ENCODE measurements at regions not wholly inside any gene's neighbourhood (a gene's known extent, or its start where the extent isn't known, plus 50 kb on each side); places are given as distances from the start of the nearest gene placed in this dataset.

DNA sequence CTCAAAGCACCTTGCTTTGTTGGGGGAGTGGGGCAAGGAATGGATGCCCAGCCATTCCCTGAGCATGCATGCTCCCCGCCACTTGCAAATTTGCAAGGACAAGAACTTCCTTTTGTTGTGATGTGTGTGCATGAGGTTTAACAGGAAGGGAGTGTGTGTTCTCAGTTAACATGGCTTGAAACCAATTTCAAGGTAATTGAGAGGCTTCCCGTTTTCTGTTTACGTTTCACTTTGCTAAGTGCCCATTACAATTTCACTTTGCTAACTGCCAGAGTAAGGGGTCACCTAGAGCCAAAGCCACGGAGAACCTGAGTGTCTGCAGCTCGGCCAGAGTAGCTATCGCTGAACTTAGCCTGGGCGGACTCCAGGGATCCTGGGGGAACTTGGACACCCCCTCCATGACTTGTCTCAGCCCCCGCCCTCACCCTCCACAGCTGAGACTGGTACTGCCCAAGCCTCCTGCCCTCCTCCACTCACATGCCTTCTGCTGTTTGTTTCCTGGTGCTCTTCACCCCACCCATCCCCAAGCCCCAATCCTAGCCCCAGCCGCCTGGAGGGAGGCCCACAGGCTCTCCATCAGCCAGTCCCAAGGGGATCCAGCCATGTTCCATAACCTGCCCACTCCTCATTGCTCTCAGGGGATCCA is 53.6 kb upstream of the LAPTM4A start:
- RAD21 ChIA-PET (ENCODE audit: low non-redundant PET in 1 of 2, low total read pairs in 2 of 2, uncharacterized antibody in 2 of 2, unreplicated experiment in 2 of 2), result no interaction called here
- Histone ChIP-seq H3K4me3 (replicated peaks in 1 of 2; ENCODE audit: low read depth in 1 of 2, low read length in 2 of 2) (no peak overlapping the region), H3K36me3 (ENCODE audit: control insufficient read depth in 1 of 2, insufficient read depth in 2 of 2, low read length in 2 of 2) (no peaks in the 10 kb centered on the region), H3K9ac (ENCODE audit: low read length) (no peak overlapping the region), H3K9me3 (ENCODE audit: control insufficient read depth in 1 of 2, insufficient read depth in 1 of 2, low read depth in 1 of 2, low read length in 2 of 2) (no peaks in the 10 kb centered on the region), H2AFZ (ENCODE audit: low read depth, low read length, poor library complexity, severe bottlenecking) (no peak overlapping the region), H3K27me3 (ENCODE audit: insufficient read depth, low read length) (no peaks in the 10 kb centered on the region), H3K4me1 (ENCODE audit: control insufficient read depth in 1 of 2, insufficient read depth in 2 of 2, low read length in 2 of 2) (no peaks in the 10 kb centered on the region; a peak in 1 of 4 replicates), H3K27ac (ENCODE audit: low read depth, low read length) (no peak overlapping the region), H3K9me2 (ENCODE audit: insufficient read depth) (no peaks in the 10 kb centered on the region), H3K79me2 (ENCODE audit: insufficient read depth, low read length) (no peaks in the 10 kb centered on the region), H4K20me1 (ENCODE audit: insufficient read depth) (no peaks in the 10 kb centered on the region), H3K4me2 (ENCODE audit: low read length) (no peak overlapping the region)
- no peak for DNase-seq (ENCODE audit: low read depth, low spot score)
- BruUV-seq (replicated peaks), result no TSS peak
- POLR2A ChIA-PET, result no interaction called here
- CTCF ChIA-PET, result no interaction called here
- no peak for ATAC-seq
- intact Hi-C loops (cut with micrococcal nuclease), result no loop called here
- TF ChIP-seq TCF7L2 (IDR thresholded peaks at IDR 0.05; ENCODE audit: borderline replicate concordance, extremely low read depth, insufficient read depth, insufficient read length) (no peak), ELF1 (IDR thresholded peaks at IDR 0.05; ENCODE audit: borderline replicate concordance, low read depth) (no peak), EZH2phosphoT487 (IDR thresholded peaks at IDR 0.05; ENCODE audit: borderline replicate concordance) (no peak), SP1 (IDR thresholded peaks at IDR 0.05; ENCODE audit: low read depth) (no peak), SIN3A (IDR thresholded peaks at IDR 0.05; ENCODE audit: low read depth) (no peak), EGR1 (IDR thresholded peaks at IDR 0.05; ENCODE audit: low read depth) (no peak), CEBPB (IDR thresholded peaks at IDR 0.05; ENCODE audit: low read depth) (no peak), EZH2 (IDR thresholded peaks at IDR 0.05) (no peak), FOSL1 (IDR thresholded peaks at IDR 0.05; ENCODE audit: low read depth) (no peak), RAD21 (IDR thresholded peaks at IDR 0.05; ENCODE audit: low read depth) (no peak), YY1 (IDR thresholded peaks at IDR 0.05; ENCODE audit: extremely low read depth, insufficient replicate concordance, low read depth, low read length) (no peak), CBX3 (IDR thresholded peaks at IDR 0.05; ENCODE audit: low read depth) (no peak)
- TF ChIP-seq, protein P1, sequence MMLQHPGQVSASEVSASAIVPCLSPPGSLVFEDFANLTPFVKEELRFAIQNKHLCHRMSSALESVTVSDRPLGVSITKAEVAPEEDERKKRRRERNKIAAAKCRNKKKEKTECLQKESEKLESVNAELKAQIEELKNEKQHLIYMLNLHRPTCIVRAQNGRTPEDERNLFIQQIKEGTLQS (IDR thresholded peaks at IDR 0.05), result no peak
- TF ChIP-seq, protein P2, sequence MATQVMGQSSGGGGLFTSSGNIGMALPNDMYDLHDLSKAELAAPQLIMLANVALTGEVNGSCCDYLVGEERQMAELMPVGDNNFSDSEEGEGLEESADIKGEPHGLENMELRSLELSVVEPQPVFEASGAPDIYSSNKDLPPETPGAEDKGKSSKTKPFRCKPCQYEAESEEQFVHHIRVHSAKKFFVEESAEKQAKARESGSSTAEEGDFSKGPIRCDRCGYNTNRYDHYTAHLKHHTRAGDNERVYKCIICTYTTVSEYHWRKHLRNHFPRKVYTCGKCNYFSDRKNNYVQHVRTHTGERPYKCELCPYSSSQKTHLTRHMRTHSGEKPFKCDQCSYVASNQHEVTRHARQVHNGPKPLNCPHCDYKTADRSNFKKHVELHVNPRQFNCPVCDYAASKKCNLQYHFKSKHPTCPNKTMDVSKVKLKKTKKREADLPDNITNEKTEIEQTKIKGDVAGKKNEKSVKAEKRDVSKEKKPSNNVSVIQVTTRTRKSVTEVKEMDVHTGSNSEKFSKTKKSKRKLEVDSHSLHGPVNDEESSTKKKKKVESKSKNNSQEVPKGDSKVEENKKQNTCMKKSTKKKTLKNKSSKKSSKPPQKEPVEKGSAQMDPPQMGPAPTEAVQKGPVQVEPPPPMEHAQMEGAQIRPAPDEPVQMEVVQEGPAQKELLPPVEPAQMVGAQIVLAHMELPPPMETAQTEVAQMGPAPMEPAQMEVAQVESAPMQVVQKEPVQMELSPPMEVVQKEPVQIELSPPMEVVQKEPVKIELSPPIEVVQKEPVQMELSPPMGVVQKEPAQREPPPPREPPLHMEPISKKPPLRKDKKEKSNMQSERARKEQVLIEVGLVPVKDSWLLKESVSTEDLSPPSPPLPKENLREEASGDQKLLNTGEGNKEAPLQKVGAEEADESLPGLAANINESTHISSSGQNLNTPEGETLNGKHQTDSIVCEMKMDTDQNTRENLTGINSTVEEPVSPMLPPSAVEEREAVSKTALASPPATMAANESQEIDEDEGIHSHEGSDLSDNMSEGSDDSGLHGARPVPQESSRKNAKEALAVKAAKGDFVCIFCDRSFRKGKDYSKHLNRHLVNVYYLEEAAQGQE (IDR thresholded peaks at IDR 0.05; ENCODE audit: low read depth), result no peak
- TF ChIP-seq, protein P3, sequence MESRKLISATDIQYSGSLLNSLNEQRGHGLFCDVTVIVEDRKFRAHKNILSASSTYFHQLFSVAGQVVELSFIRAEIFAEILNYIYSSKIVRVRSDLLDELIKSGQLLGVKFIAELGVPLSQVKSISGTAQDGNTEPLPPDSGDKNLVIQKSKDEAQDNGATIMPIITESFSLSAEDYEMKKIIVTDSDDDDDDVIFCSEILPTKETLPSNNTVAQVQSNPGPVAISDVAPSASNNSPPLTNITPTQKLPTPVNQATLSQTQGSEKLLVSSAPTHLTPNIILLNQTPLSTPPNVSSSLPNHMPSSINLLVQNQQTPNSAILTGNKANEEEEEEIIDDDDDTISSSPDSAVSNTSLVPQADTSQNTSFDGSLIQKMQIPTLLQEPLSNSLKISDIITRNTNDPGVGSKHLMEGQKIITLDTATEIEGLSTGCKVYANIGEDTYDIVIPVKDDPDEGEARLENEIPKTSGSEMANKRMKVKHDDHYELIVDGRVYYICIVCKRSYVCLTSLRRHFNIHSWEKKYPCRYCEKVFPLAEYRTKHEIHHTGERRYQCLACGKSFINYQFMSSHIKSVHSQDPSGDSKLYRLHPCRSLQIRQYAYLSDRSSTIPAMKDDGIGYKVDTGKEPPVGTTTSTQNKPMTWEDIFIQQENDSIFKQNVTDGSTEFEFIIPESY (IDR thresholded peaks at IDR 0.05; ENCODE audit: extremely low read depth, insufficient replicate concordance, low read length), result no peak
- TF ChIP-seq, protein P4, sequence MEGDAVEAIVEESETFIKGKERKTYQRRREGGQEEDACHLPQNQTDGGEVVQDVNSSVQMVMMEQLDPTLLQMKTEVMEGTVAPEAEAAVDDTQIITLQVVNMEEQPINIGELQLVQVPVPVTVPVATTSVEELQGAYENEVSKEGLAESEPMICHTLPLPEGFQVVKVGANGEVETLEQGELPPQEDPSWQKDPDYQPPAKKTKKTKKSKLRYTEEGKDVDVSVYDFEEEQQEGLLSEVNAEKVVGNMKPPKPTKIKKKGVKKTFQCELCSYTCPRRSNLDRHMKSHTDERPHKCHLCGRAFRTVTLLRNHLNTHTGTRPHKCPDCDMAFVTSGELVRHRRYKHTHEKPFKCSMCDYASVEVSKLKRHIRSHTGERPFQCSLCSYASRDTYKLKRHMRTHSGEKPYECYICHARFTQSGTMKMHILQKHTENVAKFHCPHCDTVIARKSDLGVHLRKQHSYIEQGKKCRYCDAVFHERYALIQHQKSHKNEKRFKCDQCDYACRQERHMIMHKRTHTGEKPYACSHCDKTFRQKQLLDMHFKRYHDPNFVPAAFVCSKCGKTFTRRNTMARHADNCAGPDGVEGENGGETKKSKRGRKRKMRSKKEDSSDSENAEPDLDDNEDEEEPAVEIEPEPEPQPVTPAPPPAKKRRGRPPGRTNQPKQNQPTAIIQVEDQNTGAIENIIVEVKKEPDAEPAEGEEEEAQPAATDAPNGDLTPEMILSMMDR (IDR thresholded peaks at IDR 0.05 in 2 of 3, conservative IDR thresholded peaks at IDR 0.05 in 1 of 3; ENCODE audit: borderline replicate concordance in 1 of 3, insufficient read depth in 1 of 3, low read depth in 2 of 3, low read length in 2 of 3), result no peak
